ENCODE measurements at regions not wholly inside any gene's neighbourhood (a gene's known extent, or its start where the extent isn't known, plus 50 kb on each side); places are given as distances from the start of the nearest gene placed in this dataset.
"Not testable (repeated sequence)": the region's sequence is repeated elsewhere in the genome, so short reads cannot be mapped to it uniquely, and the experiment has no call there.

DNA sequence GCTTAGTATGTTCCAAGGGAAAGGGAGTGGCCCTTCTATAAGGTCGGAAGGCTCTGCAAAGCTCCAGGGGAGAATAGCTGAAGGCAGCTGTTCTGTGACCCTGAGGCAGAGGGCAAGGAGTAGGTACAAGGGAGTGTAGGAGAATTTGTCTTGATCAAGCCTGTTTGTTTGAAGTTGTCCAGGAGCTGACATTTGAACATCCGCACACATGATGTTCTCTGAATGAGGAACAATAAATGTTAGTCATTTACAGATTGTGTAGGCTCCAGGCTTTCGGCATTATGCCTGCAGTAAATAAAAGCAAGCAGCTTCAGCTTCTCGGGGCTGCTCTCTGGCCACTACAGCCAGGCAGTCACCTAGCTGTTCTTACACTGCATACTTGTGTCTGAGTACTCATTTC, 52.7 kb downstream of the CTAGE6 start:
- not testable (repeated sequence) for H3K36me3 Mint-ChIP-seq, H3K4me1 Mint-ChIP-seq, H3K27ac Mint-ChIP-seq, H3K9me3 Mint-ChIP-seq, H3K27me3 Mint-ChIP-seq, H3K4me3 Mint-ChIP-seq, ATAC-seq

DNA sequence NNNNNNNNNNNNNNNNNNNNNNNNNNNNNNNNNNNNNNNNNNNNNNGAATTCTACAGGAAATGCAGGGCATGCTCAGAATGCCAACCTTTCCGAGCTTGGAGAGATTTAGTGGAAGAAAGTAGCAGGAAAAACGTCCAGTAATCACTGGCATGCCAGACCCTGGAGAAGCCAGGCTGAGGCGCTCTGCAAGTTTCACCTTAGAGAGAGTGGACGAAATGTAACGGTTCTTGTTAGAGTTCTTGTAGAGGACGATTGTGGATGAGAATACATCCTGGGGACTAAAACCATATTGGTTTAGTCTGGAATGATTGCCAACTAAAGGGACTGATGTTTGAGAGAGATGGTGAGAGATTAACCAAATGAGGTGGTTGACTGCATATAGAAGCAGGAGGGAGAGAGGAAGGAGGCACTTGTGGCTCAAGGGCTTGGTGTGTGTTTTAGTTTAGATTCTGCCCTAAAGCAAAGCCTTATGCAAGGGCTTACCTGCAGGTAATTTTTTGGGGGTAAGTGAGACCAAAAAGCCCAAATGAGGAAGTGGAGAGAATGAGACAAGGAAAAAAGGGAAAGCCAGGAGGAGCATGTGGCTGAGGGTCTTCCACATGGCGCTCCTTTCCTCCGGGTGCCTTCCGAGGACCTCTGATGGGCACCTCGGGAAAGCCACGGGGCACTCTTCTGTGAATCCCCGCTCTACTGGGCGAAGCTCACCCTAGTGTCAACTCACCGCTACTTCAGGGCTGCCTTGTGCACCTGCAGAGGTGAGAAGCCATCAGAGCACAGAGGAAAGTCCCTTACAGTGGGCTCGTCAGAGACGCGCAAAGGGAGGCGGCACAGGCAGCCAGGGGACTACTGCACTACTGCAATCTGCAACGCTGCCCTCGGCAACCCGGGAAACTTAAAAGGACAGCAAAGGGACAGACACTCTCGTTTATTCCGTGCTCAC, 56.5 kb downstream of the CTAGE6 start:
- H3K27me3 Mint-ChIP-seq, H3K36me3 Mint-ChIP-seq, H3K27ac Mint-ChIP-seq, H3K9me3 Mint-ChIP-seq, H3K4me3 Mint-ChIP-seq, H3K4me1 Mint-ChIP-seq: not testable (repeated sequence)
- peak; percentile 100 for ATAC-seq

Measured in stimulated activated memory B cell treated with anti-CD40 and anti-IgM and Interleukin-4, amounts not matched to agents 10 μg/mL and 1 μg/mL and 100 μg/mL, for 72 hours (primary cell).